Endothelial cell of umbilical vein (primary cell): ENCODE measurements at regions not wholly inside any gene's neighbourhood (a gene's known extent, or its start where the extent isn't known, plus 50 kb on each side); places are given as distances from the start of the nearest gene placed in this dataset.

Experiments used
- BruUV-seq: library from RNA; stranded (reverse); fragments of 400-500 nt; replicated peaks from 2 replicates; lab custom pipeline; 2021; lab: Mats Ljungman, UMichigan
- CTCF ChIA-PET: fragments of 300-600, 350-600 bp; sonication (Branson Sonifier 250); formaldehyde crosslinking; loops from one replicate; lab custom pipeline; 2021; ENCODE audit warnings: antibody characterized with exemption, inconsistent platforms; lab: Charles Lee
- POLR2A ChIA-PET: fragments of 300-600, 350-600 bp; sonication (Branson Sonifier 250); formaldehyde crosslinking; loops from one replicate; lab custom pipeline; 2021; ENCODE audit warnings: antibody characterized with exemption, inconsistent platforms; lab: Charles Lee
- DNase-seq: peaks from one replicate; pipeline ENCODE4 v3.0.0-alpha.2; 2011; ENCODE audit warnings: low read depth, low spot score
- FAIRE-seq: peaks from 2 replicates; lab custom pipeline; 2011; peaks lifted over from hg19 to GRCh38; lab: Jason Lieb, UNC
- H2AFZ ChIP-seq: 2 replicates; pipeline ENCODE4 v1.6.0; 2012; ENCODE audit warnings: low read depth, low read length, control low read depth, inconsistent platforms
- H3K27ac ChIP-seq: 2 replicates; pipeline ENCODE4 v1.5.1; 2011; ENCODE audit warnings: low read depth, mild to moderate bottlenecking, control low read depth, low read length, moderate library complexity; ENCODE audit not compliant: insufficient read depth
- H3K27me3 ChIP-seq, 2 experiments: 2 replicates each; pipeline versions ENCODE4 v1.6.0 to v1.6.1; 2011; ENCODE audit warnings: low read length in 2 of 2, mixed read lengths in 1 of 2; ENCODE audit not compliant: control insufficient read depth in 2 of 2, insufficient read depth in 2 of 2
- H3K36me3 ChIP-seq, 2 experiments: 2 replicates in 1 of 2; 3 replicates in 1 of 2; pipeline ENCODE4 v1.5.1; 2011; ENCODE audit warnings: low read length in 2 of 2, mild to moderate bottlenecking in 1 of 2, moderate library complexity in 1 of 2; ENCODE audit not compliant: control insufficient read depth in 2 of 2, insufficient read depth in 2 of 2; ENCODE audit errors: extremely low read depth in 1 of 2
- H3K4me1 ChIP-seq: 3 replicates; pipeline ENCODE4 v1.5.1; 2011; ENCODE audit warnings: mild to moderate bottlenecking, low read length; ENCODE audit not compliant: control insufficient read depth, insufficient read depth; ENCODE audit errors: extremely low read depth
- H3K4me2 ChIP-seq: 2 replicates; pipeline ENCODE4 v1.6.1; 2011; ENCODE audit warnings: low read length, control low read depth, mixed read lengths; ENCODE audit not compliant: insufficient read depth
- H3K4me3 ChIP-seq, 3 experiments: fragments of 200-600 bp in 1 of 3; sonication (generic), shearing (Covaris generic) in 1 of 3; replicated peaks in 1 of 3; 2 replicates each; pipeline ENCODE4 v1.5.1; 2011 to 2016; ENCODE audit warnings: control low read depth in 3 of 3, low read length in 3 of 3, mild to moderate bottlenecking in 2 of 3, inconsistent platforms in 1 of 3, low read depth in 1 of 3, moderate library complexity in 1 of 3; ENCODE audit not compliant: insufficient read depth in 1 of 3
- H3K79me2 ChIP-seq: 2 replicates; pipeline ENCODE4 v1.6.0; 2012; ENCODE audit warnings: low read length, inconsistent platforms; ENCODE audit not compliant: control insufficient read depth, insufficient read depth
- H3K9ac ChIP-seq: replicated peaks from 2 replicates; pipeline ENCODE3; 2011; ENCODE audit warnings: low read length, control low read depth; ENCODE audit not compliant: insufficient read depth; ENCODE audit errors: extremely low read depth
- H3K9me1 ChIP-seq: replicated peaks from 3 replicates; pipeline ENCODE4 v1.6.0; 2011; ENCODE audit warnings: mild to moderate bottlenecking, low read length; ENCODE audit not compliant: control insufficient read depth, insufficient read depth; ENCODE audit errors: extremely low read depth
- H3K9me3 ChIP-seq: replicated peaks from 2 replicates; pipeline ENCODE4 v1.5.1; 2012; ENCODE audit warnings: low read length, inconsistent platforms; ENCODE audit not compliant: control insufficient read depth, insufficient read depth
- H4K20me1 ChIP-seq: replicated peaks from 2 replicates; pipeline ENCODE3; 2011; ENCODE audit warnings: mild to moderate bottlenecking, low read length; ENCODE audit not compliant: control insufficient read depth, insufficient read depth; ENCODE audit errors: extremely low read depth
- CTCF ChIP-seq, 2 donors: IDR thresholded peaks; 1 replicate in 1 of 2; 2 replicates in 1 of 2; pipeline ENCODE4 v1.5.1; 2011; ENCODE audit warnings: low read length in 2 of 2, mild to moderate bottlenecking in 2 of 2, moderate library complexity in 2 of 2, control low read depth in 1 of 2, inconsistent platforms in 1 of 2, low read depth in 1 of 2; ENCODE audit not compliant: insufficient read depth in 1 of 2; ENCODE audit errors: extremely low read depth in 1 of 2
- EZH2 ChIP-seq: IDR thresholded peaks from 2 replicates; pipeline ENCODE4 v1.6.1; 2012; ENCODE audit warnings: borderline replicate concordance, low read depth, mild to moderate bottlenecking, moderate library complexity, low read length, inconsistent platforms; ENCODE audit not compliant: severe bottlenecking
- FOS ChIP-seq: IDR thresholded peaks from 2 replicates; pipeline ENCODE4 v1.6.1; 2011; ENCODE audit warnings: mild to moderate bottlenecking, low read length, moderate library complexity, borderline replicate concordance; ENCODE audit not compliant: insufficient read depth
- GATA2 ChIP-seq: IDR thresholded peaks from 2 replicates; pipeline ENCODE4 v1.7.0; 2011; ENCODE audit warnings: low read depth, mild to moderate bottlenecking, moderate library complexity, mixed read lengths, low read length; ENCODE audit not compliant: insufficient read length, insufficient read depth
- JUN ChIP-seq: IDR thresholded peaks from 2 replicates; pipeline ENCODE4 v1.6.1; 2011; ENCODE audit warnings: borderline replicate concordance, low read depth; ENCODE audit not compliant: insufficient read length, insufficient read depth
- MAX ChIP-seq: IDR thresholded peaks from 2 replicates; pipeline ENCODE4 v1.6.1; 2011; ENCODE audit not compliant: insufficient read depth, insufficient read length
- MYC ChIP-seq: IDR thresholded peaks from one replicate; pipeline ENCODE4 v1.6.1; 2011; ENCODE audit warnings: mild to moderate bottlenecking, low read depth, low read length
- POLR2A ChIP-seq: IDR thresholded peaks from 2 replicates; pipeline ENCODE4 v1.6.1; 2012; ENCODE audit warnings: low read depth, mild to moderate bottlenecking, control low read depth, low read length
- POLR2AphosphoS5 ChIP-seq: IDR thresholded peaks from 2 replicates; pipeline ENCODE4 v1.6.1; 2012; ENCODE audit warnings: low read depth, mild to moderate bottlenecking, control low read depth, low read length, moderate library complexity; ENCODE audit not compliant: insufficient read depth
- dilution Hi-C: fragments of 300-500 bp; cut with MboI; formaldehyde crosslinking; loops from one replicate; pipeline ENCODE4 v1.15.0; 2019; ENCODE audit warnings: low sequenced_read_pairs; ENCODE audit not compliant: extremely low pct_ligation_motif_present
- intact Hi-C: fragments of 100-400 bp; cut with micrococcal nuclease; formaldehyde crosslinking; loops from one replicate; pipeline ENCODE4 v1.10.0; 2022

- DNase-seq (no peak), FAIRE-seq (no peak)
- Histone ChIP-seq H3K9me1 (no peaks in the 10 kb centered on the region), H3K4me1 (no peaks in the 10 kb centered on the region), H3K27ac (no peak overlapping the region), H3K36me3 (no peaks in the 10 kb centered on the region), H3K9ac (no peak overlapping the region), H3K4me2 (no peak overlapping the region), H3K79me2 (no peaks in the 10 kb centered on the region), H3K4me3 (no peak overlapping the region), H3K9me3 (no peaks in the 10 kb centered on the region), H3K27me3 (no peaks in the 10 kb centered on the region), H4K20me1 (no peaks in the 10 kb centered on the region), H2AFZ (no peak overlapping the region)
- intact Hi-C loops (no loop called here), dilution Hi-C loops (no loop called here)
- ChIA-PET CTCF (no interaction called here), POLR2A (no interaction called here)
- no TSS peak for BruUV-seq
- TF ChIP-seq MYC, result no peak
- no peak for TF ChIP-seq GATA2
- TF ChIP-seq MAX, result no peak
- no peak for TF ChIP-seq CTCF (IDR thresholded peaks at IDR 0.05; ENCODE audit: extremely low read depth in 1 of 2, insufficient read depth in 1 of 2, low read depth in 1 of 2, low read length in 2 of 2)
- TF ChIP-seq POLR2AphosphoS5, result no peak
- TF ChIP-seq POLR2A, result no peak
- TF ChIP-seq JUN, result no peak
- no peak for TF ChIP-seq EZH2
- no peak for TF ChIP-seq FOS
These were observed 115.7 kb upstream of the RET start for GRCh38 chr10:42960991-42961795.
